ENCODE measurements at regions not wholly inside any gene's neighbourhood (a gene's known extent, or its start where the extent isn't known, plus 50 kb on each side); places are given as distances from the start of the nearest gene placed in this dataset.
"Not testable (repeated sequence)": the region's sequence is repeated elsewhere in the genome, so short reads cannot be mapped to it uniquely, and the experiment has no call there.

GRCh38 chr7:92972441-92972840 lies 136.1 kb upstream of the CDK6 start:
- FAIRE-seq, result no peak

- no peak for FAIRE-seq
Measured at GRCh38 chr7:92969061-92969460, 132.7 kb upstream of the CDK6 start.

GRCh38 chr7:92968502-92968901 lies 132.1 kb upstream of the CDK6 start:
- FAIRE-seq, result no peak

- FAIRE-seq, result no peak
Measured at GRCh38 chr7:92967238-92967637, 130.9 kb upstream of the CDK6 start.

GRCh38 chr7:92964141-92964540 lies 127.8 kb upstream of the CDK6 start:
- no peak for FAIRE-seq

- FAIRE-seq, result no peak
Measured at GRCh38 chr7:92963566-92963965, 127.2 kb upstream of the CDK6 start.

GRCh38 chr7:92961961-92962360 lies 125.6 kb upstream of the CDK6 start:
- no peak for FAIRE-seq

- no peak for FAIRE-seq
Measured at GRCh38 chr7:92956575-92956974, 120.2 kb upstream of the CDK6 start.

- FAIRE-seq, result no peak
Measured at GRCh38 chr7:92955081-92955480, 118.7 kb upstream of the CDK6 start.

GRCh38 chr7:92953657-92954056 lies 117.3 kb upstream of the CDK6 start:
- no peak for FAIRE-seq

GRCh38 chr7:92949748-92950147 lies 113.4 kb upstream of the CDK6 start:
- no peak for FAIRE-seq

GRCh38 chr7:92945840-92946239 lies 109.5 kb upstream of the CDK6 start:
- FAIRE-seq, result no peak

- FAIRE-seq, result no peak
Measured at GRCh38 chr7:92944633-92945032, 108.3 kb upstream of the CDK6 start.

GRCh38 chr7:92942706-92943105 lies 106.3 kb upstream of the CDK6 start:
- not testable (repeated sequence) for FAIRE-seq

- FAIRE-seq, result no peak
Measured at GRCh38 chr7:92939666-92940360, 103.4 kb upstream of the CDK6 start.

- no peak for FAIRE-seq
Measured at GRCh38 chr7:92934096-92934495, 97.7 kb upstream of the CDK6 start.

GRCh38 chr7:92932450-92932849 lies 96.1 kb upstream of the CDK6 start:
- FAIRE-seq, result no peak

GRCh38 chr7:92930404-92930803 lies 94.0 kb upstream of the CDK6 start:
- no peak for FAIRE-seq

GRCh38 chr7:92926697-92927044 lies 90.3 kb upstream of the CDK6 start:
- no peak for FAIRE-seq

GRCh38 chr7:92925876-92926696 lies 89.7 kb upstream of the CDK6 start:
- no peak for FAIRE-seq

- FAIRE-seq, result no peak
Measured at GRCh38 chr7:92924800-92925199, 88.4 kb upstream of the CDK6 start.

- FAIRE-seq, result no peak
Measured at GRCh38 chr7:92917230-92917629, 80.9 kb upstream of the CDK6 start.

- no peak for FAIRE-seq
Measured at GRCh38 chr7:92916770-92917224, 80.4 kb upstream of the CDK6 start.

GRCh38 chr7:92915348-92915747 lies 79.0 kb upstream of the CDK6 start:
- no peak for FAIRE-seq

Data from endometrium (tissue), 2 donors.